GM18505 (cell line): ENCODE measurements at regions not wholly inside any gene's neighbourhood (a gene's known extent, or its start where the extent isn't known, plus 50 kb on each side); places are given as distances from the start of the nearest gene placed in this dataset.

Experiments used
- ATAC-seq: cut with Tn5 transposase; IDR thresholded peaks from one replicate; pipeline ENCODE4 v1.9.1; 2021; ENCODE audit not compliant: unreplicated experiment
- POLR2A ChIP-seq: IDR thresholded peaks from 4 replicates; pipeline ENCODE4 v1.6.1; 2011; ENCODE audit warnings: borderline replicate concordance; ENCODE audit not compliant: insufficient read depth, insufficient read length; ENCODE audit errors: extremely low read depth

DNA sequence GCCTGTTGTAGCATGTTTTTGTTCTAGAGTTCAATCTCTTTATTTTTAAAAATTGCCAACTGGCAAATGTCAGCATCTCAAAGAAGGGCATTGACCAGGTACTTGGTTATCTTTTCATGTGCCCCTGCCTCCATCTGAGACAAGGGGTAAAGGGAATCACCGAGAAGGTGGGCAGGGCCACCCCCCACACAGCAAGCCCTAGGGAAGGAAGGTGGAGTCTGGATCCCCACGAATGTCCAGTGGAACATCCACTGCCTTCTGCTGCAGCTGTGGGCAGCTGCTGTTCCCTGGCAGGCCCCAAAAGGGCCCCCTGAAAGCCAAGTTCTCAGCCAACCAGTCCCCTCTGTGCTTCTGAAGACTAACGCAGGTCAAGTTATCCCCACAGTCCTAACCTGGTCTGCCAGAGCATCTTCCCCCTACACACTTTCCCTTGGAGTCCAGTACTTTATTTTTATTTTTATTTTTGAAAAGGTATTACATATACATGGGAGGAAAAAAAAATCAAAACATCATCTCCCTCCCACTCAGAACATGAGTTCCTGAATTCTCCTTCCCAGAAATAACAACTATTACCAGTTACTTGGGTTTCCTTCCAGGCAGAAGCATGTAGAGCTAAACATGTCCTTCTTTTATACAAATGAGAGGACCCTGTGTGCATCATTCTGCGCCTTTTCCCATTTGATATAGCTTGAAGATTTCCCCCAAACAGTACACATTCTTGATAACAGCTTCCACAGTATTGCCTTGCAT, 253.7 kb downstream of the MAFB start:
- no peak for TF ChIP-seq POLR2A
- ATAC-seq = no peak

DNA sequence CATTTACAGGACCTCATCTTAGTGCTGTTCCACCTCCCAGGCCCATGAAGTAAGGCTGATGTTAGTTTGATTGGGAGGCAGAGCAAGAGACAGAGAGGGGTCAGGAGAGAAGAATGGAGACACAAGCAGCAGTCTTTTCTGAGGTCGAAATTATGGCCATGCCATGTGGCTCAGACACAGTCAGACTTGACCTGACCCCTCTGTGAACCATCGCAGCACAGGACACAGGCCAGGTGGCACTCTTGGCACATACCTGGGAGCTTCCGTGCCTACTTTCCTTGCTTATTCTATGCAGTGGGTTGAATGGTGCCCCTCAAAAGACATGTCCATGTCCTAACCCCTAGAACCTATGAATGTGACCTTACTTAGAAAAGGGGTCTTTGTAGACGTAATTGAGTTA, 254.9 kb downstream of the MAFB start:
- no peak for TF ChIP-seq POLR2A
- no peak for ATAC-seq

DNA sequence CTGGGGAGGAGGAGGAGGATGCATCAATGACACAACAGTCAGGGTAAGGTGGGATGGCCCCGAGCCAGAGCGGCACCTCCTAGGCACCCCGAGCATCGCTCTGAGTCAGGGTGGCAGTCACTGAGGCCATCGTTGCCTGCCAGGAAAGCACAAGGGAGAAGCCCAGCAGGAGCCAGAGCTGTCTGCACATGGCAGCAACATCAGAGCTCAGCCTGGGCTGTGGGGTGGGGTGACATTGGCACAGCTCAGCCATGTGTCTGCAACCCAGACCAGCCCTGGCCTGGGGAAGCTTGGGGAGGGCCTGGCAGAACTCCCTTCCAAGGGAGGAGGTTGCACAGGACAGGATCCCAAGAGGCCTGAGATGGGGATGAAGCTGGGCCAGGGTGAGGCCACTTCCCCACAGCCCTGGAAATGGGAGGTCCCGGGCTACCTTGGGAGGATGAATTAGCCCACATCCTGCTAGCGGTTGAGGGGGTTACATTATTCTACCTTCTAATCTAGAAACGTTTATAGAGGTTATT, 255.6 kb downstream of the MAFB start:
- TF ChIP-seq POLR2A = no peak
- no peak for ATAC-seq

DNA sequence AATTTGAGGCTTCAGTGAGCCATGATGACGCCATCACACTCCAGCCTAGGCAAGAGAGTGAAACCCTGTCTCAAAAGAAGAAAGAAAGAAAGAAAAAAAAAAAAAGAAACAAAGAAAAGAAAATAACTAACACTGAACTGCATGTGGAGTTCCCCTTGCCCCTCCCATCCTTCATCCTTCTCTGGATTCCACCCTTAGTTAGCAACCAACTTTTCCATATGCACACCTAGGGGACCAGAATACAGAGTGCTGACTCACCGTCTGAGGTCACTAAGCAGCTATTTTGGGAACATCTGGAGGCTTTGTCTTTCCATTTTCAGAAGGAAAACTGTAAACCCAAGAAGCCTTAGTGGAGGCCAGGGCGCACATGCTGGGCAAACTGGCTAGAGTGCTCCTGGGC, 257.4 kb downstream of the MAFB start:
- TF ChIP-seq POLR2A = no peak

DNA sequence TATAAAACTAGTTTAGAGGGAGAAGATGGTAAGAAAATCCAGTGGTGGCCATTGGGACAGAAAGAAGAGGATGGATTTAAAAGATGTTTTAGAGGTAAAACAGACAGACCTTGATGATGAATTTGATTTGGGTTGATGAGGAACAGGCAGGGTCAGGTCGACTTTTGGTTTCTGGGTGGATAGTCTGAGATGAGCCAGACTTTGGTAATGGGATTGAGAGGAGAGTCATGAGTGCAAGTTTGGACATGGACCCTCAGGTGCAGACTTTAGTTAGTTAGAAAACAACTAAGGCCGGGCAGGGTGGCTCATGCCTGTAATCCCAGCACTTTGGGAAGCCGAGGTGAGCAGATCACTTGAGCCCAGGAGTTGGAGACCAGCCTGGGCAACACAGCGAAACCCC, 257.9 kb downstream of the MAFB start:
- TF ChIP-seq POLR2A = no peak
- ATAC-seq = no peak

More for the DNA sequence above, 257.4 kb downstream of the MAFB start:
- ATAC-seq = no peak

DNA sequence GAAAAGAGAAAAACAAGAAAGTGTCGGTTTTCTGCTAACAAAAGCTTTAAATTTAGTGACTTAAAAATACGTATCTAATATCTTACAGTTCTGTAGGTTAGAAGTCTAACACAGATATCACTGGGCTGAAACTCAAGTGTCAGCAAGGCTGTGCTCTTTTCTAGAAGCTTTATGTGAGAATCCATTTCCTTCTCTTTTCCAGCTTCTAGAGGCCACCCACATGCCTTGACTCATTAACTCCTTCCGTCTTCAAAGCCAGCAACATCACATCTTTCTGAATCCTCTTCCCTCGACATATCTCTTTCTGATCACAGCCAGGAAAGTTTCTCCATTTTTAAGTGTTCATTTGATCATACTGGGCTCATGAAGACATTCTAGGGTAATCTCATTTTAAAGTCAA, 262.0 kb downstream of the MAFB start:
- no peak for TF ChIP-seq POLR2A
- no peak for ATAC-seq

DNA sequence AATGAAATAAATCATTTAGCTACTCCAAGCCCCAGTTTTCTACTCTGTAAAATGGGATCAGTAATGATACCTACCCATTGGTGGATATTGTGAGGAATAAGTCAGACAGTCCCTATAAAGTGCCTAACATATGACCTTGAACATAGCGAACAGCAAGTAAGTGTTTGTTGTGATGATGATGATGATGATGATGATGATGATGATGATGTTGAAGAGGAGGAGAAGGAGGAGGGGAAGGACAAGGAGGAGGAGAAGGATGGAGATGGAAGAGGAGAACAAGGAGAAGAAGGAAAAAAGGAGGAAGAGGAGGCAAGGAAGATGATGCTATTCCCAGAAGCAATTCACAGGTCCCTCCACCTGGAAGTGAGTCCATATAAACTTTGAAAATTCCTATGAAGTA, 264.3 kb downstream of the MAFB start:
- no peak for ATAC-seq

DNA sequence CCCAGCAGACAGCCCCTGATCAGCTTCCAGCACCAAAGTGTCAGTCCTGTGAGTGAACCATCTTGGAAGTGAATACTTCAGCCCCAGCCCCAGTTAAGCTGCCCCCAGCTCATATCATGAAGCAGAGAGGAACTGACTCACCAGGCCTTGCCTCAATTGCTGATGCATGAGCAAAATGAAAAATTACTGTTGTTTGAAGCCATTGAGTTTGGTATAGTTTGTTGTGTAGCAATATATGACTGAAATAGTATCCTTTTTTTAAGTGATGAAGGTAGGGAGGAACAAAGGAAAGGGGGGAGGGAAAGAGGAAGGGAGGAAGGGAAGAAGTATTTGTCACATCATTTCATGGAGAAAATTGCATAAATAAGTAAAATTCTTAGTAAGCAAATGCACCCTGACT, 266.4 kb downstream of the MAFB start:
- no peak for TF ChIP-seq POLR2A
- ATAC-seq = no peak

More for the DNA sequence above, 264.3 kb downstream of the MAFB start:
- TF ChIP-seq POLR2A = no peak

DNA sequence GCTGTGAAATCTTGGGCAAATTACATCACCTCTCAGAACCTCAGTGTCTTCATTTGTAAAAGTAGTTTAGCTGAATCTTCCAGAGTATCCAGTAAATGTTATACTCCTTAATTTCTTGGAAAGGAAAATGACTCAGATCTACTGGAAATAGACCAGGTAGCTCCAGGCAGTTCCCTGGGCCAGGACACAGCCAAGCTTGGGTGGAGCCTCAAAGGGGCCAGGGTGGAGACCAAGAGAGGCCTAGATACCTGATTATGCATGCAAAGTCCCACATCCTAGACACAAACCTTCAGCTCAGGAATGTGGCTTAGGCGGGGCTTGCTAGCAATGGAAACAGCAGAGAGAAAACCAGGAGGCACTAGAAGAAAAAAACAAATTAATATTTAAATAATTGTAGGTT, 272.8 kb downstream of the MAFB start:
- ATAC-seq = no peak
- no peak for TF ChIP-seq POLR2A

DNA sequence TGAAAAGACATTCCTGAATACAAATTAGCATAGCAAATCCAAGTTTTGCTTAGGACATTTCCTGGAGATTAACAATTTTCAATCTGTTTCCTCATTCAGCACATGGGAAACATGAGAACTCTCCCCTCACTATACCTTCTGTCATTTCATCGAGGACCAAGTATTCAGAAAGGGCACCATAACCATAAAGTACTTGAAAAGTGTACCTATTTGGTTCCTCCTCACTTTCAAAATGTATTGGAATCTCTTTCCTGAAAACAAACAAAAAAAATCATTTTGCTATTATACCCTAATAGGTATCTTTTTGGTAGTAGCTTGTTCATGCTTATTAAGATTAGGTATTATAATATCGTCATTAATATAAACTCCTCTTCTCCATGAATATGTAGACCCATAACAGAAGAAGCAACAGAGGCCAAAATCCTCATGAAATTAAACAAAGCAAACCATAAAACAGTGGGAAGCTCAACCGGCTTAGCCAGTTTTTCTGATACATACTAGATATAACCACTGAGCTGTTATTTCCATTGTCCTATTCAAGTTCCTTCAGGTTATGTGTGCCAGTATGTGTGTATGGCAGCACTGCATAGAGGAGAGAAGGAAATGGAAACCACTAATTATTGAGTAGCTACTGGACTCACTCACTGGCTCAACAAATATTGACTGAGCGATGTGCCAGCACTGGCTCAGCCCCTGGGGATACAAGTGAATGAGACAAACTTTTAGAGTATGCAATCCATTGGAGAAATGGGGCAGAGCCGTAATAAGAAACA, 274.0 kb downstream of the MAFB start:
- no peak for TF ChIP-seq POLR2A
- ATAC-seq = no peak

DNA sequence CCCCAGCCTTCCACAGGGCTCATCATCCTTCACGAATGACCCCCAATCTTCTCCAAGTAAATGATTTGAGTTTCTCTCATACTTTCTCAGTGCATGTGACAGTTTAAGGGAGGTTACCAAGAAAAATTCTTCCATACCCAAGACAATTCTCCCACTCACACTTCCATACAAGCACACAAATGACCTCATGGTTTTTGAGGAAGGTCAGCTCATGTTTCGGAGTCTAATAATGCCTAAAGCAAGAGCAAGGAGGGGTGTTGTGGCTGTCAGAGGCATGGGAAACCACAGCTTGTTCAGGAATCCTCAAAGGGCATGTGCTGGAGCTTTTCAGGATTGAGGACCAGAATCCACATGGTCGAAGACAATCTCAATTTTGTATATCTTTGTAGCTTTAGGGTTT, 279.0 kb downstream of the MAFB start:
- ATAC-seq = no peak
- TF ChIP-seq POLR2A = no peak

DNA sequence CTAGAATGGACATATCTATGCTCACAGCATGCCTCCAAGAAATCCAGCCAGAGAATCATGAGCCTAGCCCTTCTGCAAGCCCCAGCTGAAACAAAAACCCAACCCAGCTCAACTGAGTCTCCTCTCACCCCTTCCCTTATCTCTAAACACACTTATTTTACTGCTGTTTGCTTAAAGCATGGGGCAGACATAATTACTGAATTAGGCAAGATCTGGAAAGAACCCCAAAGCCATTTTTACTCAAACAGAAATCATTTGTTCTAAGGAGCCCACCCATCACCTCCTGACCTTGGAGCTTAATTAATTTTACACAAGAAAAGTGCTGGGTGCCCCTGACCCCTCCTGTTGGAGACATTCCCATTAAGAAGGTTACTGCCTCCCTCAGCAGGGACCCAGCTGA, 291.6 kb downstream of the MAFB start:
- no peak for ATAC-seq
- no peak for TF ChIP-seq POLR2A

DNA sequence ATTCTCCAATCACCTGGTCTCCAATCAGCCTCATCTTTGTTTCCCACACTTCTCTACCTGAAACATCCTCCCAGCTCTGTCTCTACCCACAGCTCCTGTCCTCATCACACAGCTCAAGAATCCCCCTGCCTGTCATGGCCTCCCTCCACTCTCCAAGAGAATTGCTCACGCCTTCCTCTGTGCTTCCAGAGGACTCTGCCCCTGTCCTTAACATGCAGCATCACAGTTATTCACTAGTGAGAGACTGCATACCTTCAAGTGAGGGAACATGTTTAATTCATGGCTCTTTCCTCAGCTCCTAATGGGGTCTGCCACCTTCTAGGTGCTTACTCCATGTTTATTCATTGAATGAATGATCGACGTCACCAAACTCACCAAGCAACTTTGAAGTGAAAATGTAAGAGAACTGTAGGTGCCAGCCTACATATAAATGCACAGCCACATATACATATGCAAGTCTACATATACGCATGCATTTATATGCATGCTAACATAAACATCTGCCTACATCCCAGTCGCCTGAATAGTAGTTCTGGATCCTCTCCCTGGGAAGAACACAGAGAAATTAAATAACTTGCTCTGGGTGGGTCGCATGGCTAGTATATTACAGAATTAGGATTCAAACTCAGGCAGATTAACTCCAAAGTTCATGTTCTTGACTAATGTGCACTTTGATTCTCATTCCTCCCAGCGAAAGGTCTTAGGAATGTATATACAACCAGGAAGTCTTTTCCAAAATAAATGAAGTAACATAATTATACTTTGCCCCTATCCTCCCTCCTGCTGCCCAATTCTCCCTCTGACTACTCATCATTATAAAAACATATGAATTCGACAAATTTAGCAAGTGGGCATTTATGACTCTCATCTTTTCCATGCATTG, 295.6 kb downstream of the MAFB start:
- TF ChIP-seq POLR2A = no peak
- ATAC-seq = no peak

DNA sequence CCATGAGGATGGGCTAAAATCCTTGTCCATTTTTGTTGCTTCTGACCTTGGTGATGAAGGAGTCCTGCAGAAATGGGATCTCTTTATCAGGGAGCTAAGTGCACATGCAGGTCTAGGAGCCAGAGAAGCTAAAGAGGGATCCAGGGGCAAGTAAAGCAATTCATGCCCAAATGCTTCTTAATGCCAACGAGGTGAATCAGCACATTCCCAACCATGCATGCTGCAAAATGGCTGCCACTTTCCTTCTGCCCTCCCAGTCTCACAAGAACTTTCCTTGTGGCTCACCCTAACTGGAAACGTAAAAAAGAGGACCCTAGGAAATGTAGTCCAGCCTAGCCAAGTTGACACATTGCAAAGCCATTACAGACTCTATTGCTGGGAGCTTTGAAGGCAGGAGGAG, 298.4 kb downstream of the MAFB start:
- no peak for ATAC-seq
- no peak for TF ChIP-seq POLR2A

DNA sequence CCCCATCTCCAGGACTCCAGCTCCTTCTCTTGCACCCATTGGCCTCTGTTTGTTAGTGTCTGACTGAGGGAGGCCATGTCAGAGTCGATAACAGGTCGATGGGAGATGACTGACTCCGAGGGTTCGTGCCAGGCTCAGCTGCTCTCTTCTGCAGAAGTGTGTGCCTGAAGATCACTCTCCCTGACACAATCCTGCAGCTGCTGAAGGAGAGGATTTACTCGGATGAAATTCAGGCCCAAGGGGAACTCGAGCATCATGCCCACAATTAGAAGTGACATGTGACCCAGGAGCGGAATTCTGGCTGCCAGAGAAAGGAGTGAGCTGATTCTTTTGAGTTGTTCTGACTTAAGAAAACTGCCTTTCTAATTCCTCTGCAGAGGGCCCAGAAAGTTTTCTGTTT, 318.2 kb downstream of the MAFB start:
- no peak for TF ChIP-seq POLR2A
- ATAC-seq = no peak
